GM12878 (cell line): ENCODE measurements at regions not wholly inside any gene's neighbourhood (a gene's known extent, or its start where the extent isn't known, plus 50 kb on each side); places are given as distances from the start of the nearest gene placed in this dataset.

Experiments used
- ATAC-seq: fragments of 200-7000 bp; cut with Tn5 transposase; 3 replicates; pipeline ENCODE4 v1.9.1; 2020; ENCODE audit warnings: mild to moderate bottlenecking, moderate library complexity
- BruUV-seq: library from RNA; stranded (reverse); fragments of 400-500 nt; replicated peaks from 2 replicates; lab custom pipeline; 2021; lab: Mats Ljungman, UMichigan
- CTCF ChIA-PET: fragments of 300-600 bp; sonication (Branson Sonifier 250); formaldehyde crosslinking; extraction: SDS; loops from one replicate; lab custom pipeline; 2021; ENCODE audit warnings: inconsistent platforms; lab: Yijun Ruan, JAX
- POLR2A ChIA-PET: fragments of 350-600 bp; formaldehyde crosslinking; extraction: SDS; loops from one replicate; lab custom pipeline; 2021; ENCODE audit warnings: inconsistent platforms; lab: Charles Lee
- RAD21 ChIA-PET: fragments of 300-600 bp; sonication (Branson Sonifier 250); formaldehyde crosslinking; loops from one replicate; lab custom pipeline; 2023; ENCODE audit warnings: antibody characterized with exemption; ENCODE audit not compliant: unreplicated experiment; lab: Charles Lee
- SMC1A ChIA-PET: fragments of 300-600 bp; sonication (Branson Sonifier 250); formaldehyde crosslinking; loops from one replicate; lab custom pipeline; 2023; ENCODE audit not compliant: unreplicated experiment, uncharacterized antibody; lab: Charles Lee
- DNase-seq: peaks from one replicate; pipeline ENCODE4 v3.0.0-alpha.2; 2011; ENCODE audit warnings: low read depth, low spot score
- FAIRE-seq: peaks from 3 replicates; lab custom pipeline; 2011; peaks lifted over from hg19 to GRCh38; lab: Jason Lieb, UNC
- H2AFZ ChIP-seq: 2 replicates; pipeline ENCODE4 v1.6.0; 2011; ENCODE audit warnings: low read depth, low read length, control low read depth; ENCODE audit not compliant: control insufficient read depth
- H3K27ac ChIP-seq: 2 replicates; pipeline ENCODE4 v1.5.1; 2011; ENCODE audit warnings: control low read depth; ENCODE audit not compliant: control insufficient read depth, insufficient read depth
- H3K27me3 ChIP-seq, 2 experiments: replicated peaks in 1 of 2; 2 replicates each; pipeline versions ENCODE4 v1.6.0 to v1.6.1; 2011; ENCODE audit warnings: low read length in 1 of 2; ENCODE audit not compliant: control insufficient read depth in 2 of 2, insufficient read depth in 2 of 2
- H3K36me3 ChIP-seq, 2 experiments: 2 replicates each; pipeline ENCODE4 v1.5.1; 2011; ENCODE audit warnings: low read length in 1 of 2; ENCODE audit not compliant: control insufficient read depth in 2 of 2, insufficient read depth in 2 of 2
- H3K4me1 ChIP-seq: 2 replicates; pipeline ENCODE4 v1.6.1; 2011; ENCODE audit warnings: mild to moderate bottlenecking, low read length, moderate library complexity, mixed read lengths; ENCODE audit not compliant: control insufficient read depth, insufficient read depth
- H3K4me2 ChIP-seq: 2 replicates; pipeline ENCODE4 v1.6.0; 2011; ENCODE audit warnings: control low read depth; ENCODE audit not compliant: control insufficient read depth, insufficient read depth
- H3K4me3 ChIP-seq: fragments of 200-600 bp; sonication (generic); 2 replicates; pipeline ENCODE4 v1.5.1; 2016
- H3K79me2 ChIP-seq: 2 replicates; pipeline ENCODE4 v1.6.0; 2011; ENCODE audit warnings: low read length; ENCODE audit not compliant: control insufficient read depth, insufficient read depth
- H3K9ac ChIP-seq: 2 replicates; pipeline ENCODE4 v1.8.0; 2011; ENCODE audit warnings: low read length, control low read depth, mixed read lengths; ENCODE audit not compliant: control insufficient read depth, insufficient read depth
- H3K9me3 ChIP-seq: replicated peaks from 3 replicates; pipeline ENCODE4 v1.5.1; 2011; ENCODE audit warnings: mild to moderate bottlenecking, low read length; ENCODE audit not compliant: control insufficient read depth, insufficient read depth
- H4K20me1 ChIP-seq: 2 replicates; pipeline ENCODE4 v1.6.0; 2011; ENCODE audit not compliant: control insufficient read depth, insufficient read depth
- ATF7 ChIP-seq: fragments of 450-650 bp; IDR thresholded peaks from 2 replicates; pipeline ENCODE4 v1.6.1; 2016; ENCODE audit warnings: low read depth, mild to moderate bottlenecking
- BHLHE40 ChIP-seq, 2 experiments: fragments of 450-650 bp in 1 of 2; IDR thresholded peaks; 2 replicates each; pipeline ENCODE4 v1.6.1; 2011 to 2017; ENCODE audit warnings: low read depth in 2 of 2, borderline replicate concordance in 1 of 2, improper control_type of control experiment in 1 of 2, low read length in 1 of 2, mild to moderate bottlenecking in 1 of 2
- DPF2 ChIP-seq: fragments of 450-650 bp; IDR thresholded peaks from 2 replicates; pipeline ENCODE4 v1.6.1; 2017; ENCODE audit warnings: mild to moderate bottlenecking
- GATAD2B ChIP-seq: fragments of 450-650 bp; conservative IDR thresholded peaks from 2 replicates; pipeline ENCODE4 v1.6.1; 2017; ENCODE audit warnings: low read depth, mild to moderate bottlenecking, moderate library complexity
- IKZF1 ChIP-seq: fragments of 450-650 bp; conservative IDR thresholded peaks from 2 replicates; pipeline ENCODE4 v1.6.1; 2017; ENCODE audit warnings: antibody characterized with exemption, mild to moderate bottlenecking
- IKZF2 ChIP-seq, 2 experiments: fragments of 450-650 bp; IDR thresholded peaks; 2 replicates each; pipeline ENCODE4 v1.6.1; 2017; ENCODE audit warnings: mild to moderate bottlenecking in 2 of 2, moderate library complexity in 2 of 2
- MEF2B ChIP-seq: fragments of 450-650 bp; IDR thresholded peaks from 2 replicates; pipeline ENCODE4 v1.6.1; 2018; ENCODE audit warnings: mild to moderate bottlenecking, moderate library complexity; ENCODE audit not compliant: partially characterized antibody, poor library complexity, severe bottlenecking
- MTA2 ChIP-seq: fragments of 450-650 bp; IDR thresholded peaks from 2 replicates; pipeline ENCODE4 v1.6.1; 2016; ENCODE audit warnings: low read depth, mild to moderate bottlenecking, moderate library complexity
- MXI1 ChIP-seq: fragments of 150-350 bp; IDR thresholded peaks from 2 replicates; pipeline ENCODE4 v1.6.1; 2011; ENCODE audit warnings: low read depth, mild to moderate bottlenecking, inconsistent platforms, low read length, improper control_type of control experiment
- NBN ChIP-seq: fragments of 450-650 bp; IDR thresholded peaks from 2 replicates; pipeline ENCODE4 v1.6.1; 2016
- NR2F1 ChIP-seq: fragments of 450-650 bp; conservative IDR thresholded peaks from 2 replicates; pipeline ENCODE4 v1.6.1; 2017; ENCODE audit warnings: mild to moderate bottlenecking
- POLR2AphosphoS2 ChIP-seq: IDR thresholded peaks from 2 replicates; pipeline ENCODE4 v1.6.1; 2011; ENCODE audit warnings: low read depth, mild to moderate bottlenecking, low read length, improper control_type of control experiment, moderate library complexity
- RAD51 ChIP-seq: fragments of 450-650 bp; IDR thresholded peaks from 2 replicates; pipeline ENCODE4 v1.6.1; 2016; ENCODE audit warnings: moderate library complexity, mild to moderate bottlenecking, inconsistent platforms
- SPI1 ChIP-seq: IDR thresholded peaks from 2 replicates; pipeline ENCODE4 v1.6.1; 2011; ENCODE audit warnings: low read depth, mild to moderate bottlenecking, low read length, moderate library complexity, borderline replicate concordance; ENCODE audit not compliant: insufficient read depth
- TARDBP ChIP-seq: IDR thresholded peaks from 2 replicates; pipeline ENCODE4 v1.6.1; 2016; ENCODE audit warnings: borderline replicate concordance
- WGBS: methylation state at CpG from one replicate; pipeline ENCODE4 v1.1.6; 2016; ENCODE audit warnings: low lambda C conversion rate; ENCODE audit not compliant: insufficient replicate concordance, insufficient coverage; ENCODE audit errors: missing lambda C conversion rate; 5-methylcytosine and 5-hydroxymethylcytosine counted together
- in situ Hi-C: fragments of 300-500 bp; cut with MboI; formaldehyde crosslinking; loops from 9 replicates; pipeline ENCODE4 v1.14.3; 2018; ENCODE audit warnings: mixed read lengths
- intact Hi-C: fragments of 100-400 bp; cut with micrococcal nuclease; formaldehyde crosslinking; loops from one replicate; pipeline ENCODE4 v1.14.2; 2022; ENCODE audit not compliant: unreplicated experiment
- TF ChIP-seq, protein P1 (sequence below): fragments of 450-650 bp; IDR thresholded peaks from 2 replicates; pipeline ENCODE4 v1.6.1; 2017; ENCODE audit warnings: mild to moderate bottlenecking, moderate library complexity
- TF ChIP-seq, protein P2 (sequence below): IDR thresholded peaks from 2 replicates; pipeline ENCODE4 v1.6.1; 2011; ENCODE audit warnings: mild to moderate bottlenecking, low read depth, low read length, moderate library complexity; ENCODE audit not compliant: insufficient replicate concordance
- TF ChIP-seq, protein P3 (sequence below): fragments of 450-650 bp; IDR thresholded peaks from 2 replicates; pipeline ENCODE4 v1.6.1; 2017; ENCODE audit warnings: low read depth, mild to moderate bottlenecking, moderate library complexity

DNA sequence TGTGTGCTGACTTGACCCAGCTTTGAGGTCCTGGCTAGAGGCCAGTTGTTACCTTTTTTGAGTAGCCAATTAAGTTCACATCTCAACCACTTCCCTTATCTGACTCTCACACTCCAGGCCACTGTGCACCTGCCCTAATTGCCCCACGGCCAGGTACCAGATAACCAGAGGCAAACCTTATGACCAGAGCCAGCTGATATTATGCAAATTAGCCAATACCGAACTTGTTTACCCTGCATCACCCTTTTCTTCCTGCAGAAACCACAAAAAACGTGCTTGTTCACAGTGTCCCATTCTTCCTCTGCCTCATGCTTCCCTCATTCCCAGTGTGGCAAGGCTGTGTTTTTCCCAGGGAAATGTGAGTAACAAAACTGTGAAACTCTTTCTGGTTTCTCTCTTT lies 89.3 kb downstream of the HTR1B start:
- intact Hi-C loops = no loop called here
- 17% methylated on average over 3 of the region's 3 CpGs for WGBS

More for the DNA sequence above, 89.3 kb downstream of the HTR1B start:
- Histone ChIP-seq H3K36me3 (no peaks in the 10 kb centered on the region), H3K4me3 (no peak overlapping the region), H3K4me2 (no peak overlapping the region), H4K20me1 (no peaks in the 10 kb centered on the region), H2AFZ (no peak overlapping the region), H3K27ac (no peak overlapping the region), H3K79me2 (no peaks in the 10 kb centered on the region), H3K9me3 (no peaks in the 10 kb centered on the region), H3K27me3 (no peaks in the 10 kb centered on the region), H3K4me1 (no peaks in the 10 kb centered on the region), H3K9ac (no peak overlapping the region)
- in situ Hi-C loops = no loop called here
- TF ChIP-seq POLR2AphosphoS2 = no peak
- no peak for TF ChIP-seq TARDBP
- TF ChIP-seq IKZF1 = peak; percentile 59
- peak; percentile 61; the same call in 1 of the 2 replicates for TF ChIP-seq DPF2
- 0 out of 2 replicates have a peak, but pooled peaks have one; percentile 24 for TF ChIP-seq RAD51
- 0 out of 2 replicates have a peak, but pooled peaks have one; percentile 21 for TF ChIP-seq ATF7
- peak; percentile 33; the same call in 1 of the 2 replicates for TF ChIP-seq NR2F1
- no peak for TF ChIP-seq MEF2B
- TF ChIP-seq MXI1 = no peak
- 0 out of 2 replicates have a peak, but pooled peaks have one; percentile 35 for TF ChIP-seq NBN
- TF ChIP-seq, protein P1, sequence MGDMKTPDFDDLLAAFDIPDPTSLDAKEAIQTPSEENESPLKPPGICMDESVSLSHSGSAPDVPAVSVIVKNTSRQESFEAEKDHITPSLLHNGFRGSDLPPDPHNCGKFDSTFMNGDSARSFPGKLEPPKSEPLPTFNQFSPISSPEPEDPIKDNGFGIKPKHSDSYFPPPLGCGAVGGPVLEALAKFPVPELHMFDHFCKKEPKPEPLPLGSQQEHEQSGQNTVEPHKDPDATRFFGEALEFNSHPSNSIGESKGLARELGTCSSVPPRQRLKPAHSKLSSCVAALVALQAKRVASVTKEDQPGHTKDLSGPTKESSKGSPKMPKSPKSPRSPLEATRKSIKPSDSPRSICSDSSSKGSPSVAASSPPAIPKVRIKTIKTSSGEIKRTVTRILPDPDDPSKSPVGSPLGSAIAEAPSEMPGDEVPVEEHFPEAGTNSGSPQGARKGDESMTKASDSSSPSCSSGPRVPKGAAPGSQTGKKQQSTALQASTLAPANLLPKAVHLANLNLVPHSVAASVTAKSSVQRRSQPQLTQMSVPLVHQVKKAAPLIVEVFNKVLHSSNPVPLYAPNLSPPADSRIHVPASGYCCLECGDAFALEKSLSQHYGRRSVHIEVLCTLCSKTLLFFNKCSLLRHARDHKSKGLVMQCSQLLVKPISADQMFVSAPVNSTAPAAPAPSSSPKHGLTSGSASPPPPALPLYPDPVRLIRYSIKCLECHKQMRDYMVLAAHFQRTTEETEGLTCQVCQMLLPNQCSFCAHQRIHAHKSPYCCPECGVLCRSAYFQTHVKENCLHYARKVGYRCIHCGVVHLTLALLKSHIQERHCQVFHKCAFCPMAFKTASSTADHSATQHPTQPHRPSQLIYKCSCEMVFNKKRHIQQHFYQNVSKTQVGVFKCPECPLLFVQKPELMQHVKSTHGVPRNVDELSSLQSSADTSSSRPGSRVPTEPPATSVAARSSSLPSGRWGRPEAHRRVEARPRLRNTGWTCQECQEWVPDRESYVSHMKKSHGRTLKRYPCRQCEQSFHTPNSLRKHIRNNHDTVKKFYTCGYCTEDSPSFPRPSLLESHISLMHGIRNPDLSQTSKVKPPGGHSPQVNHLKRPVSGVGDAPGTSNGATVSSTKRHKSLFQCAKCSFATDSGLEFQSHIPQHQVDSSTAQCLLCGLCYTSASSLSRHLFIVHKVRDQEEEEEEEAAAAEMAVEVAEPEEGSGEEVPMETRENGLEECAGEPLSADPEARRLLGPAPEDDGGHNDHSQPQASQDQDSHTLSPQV = no peak
- TF ChIP-seq, protein P2, sequence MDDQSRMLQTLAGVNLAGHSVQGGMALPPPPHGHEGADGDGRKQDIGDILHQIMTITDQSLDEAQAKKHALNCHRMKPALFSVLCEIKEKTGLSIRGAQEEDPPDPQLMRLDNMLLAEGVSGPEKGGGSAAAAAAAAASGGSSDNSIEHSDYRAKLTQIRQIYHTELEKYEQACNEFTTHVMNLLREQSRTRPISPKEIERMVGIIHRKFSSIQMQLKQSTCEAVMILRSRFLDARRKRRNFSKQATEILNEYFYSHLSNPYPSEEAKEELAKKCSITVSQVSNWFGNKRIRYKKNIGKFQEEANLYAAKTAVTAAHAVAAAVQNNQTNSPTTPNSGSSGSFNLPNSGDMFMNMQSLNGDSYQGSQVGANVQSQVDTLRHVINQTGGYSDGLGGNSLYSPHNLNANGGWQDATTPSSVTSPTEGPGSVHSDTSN = no peak
- peak; percentile 39; the same call in 1 of the 2 replicates for TF ChIP-seq SPI1
- TF ChIP-seq, protein P3, sequence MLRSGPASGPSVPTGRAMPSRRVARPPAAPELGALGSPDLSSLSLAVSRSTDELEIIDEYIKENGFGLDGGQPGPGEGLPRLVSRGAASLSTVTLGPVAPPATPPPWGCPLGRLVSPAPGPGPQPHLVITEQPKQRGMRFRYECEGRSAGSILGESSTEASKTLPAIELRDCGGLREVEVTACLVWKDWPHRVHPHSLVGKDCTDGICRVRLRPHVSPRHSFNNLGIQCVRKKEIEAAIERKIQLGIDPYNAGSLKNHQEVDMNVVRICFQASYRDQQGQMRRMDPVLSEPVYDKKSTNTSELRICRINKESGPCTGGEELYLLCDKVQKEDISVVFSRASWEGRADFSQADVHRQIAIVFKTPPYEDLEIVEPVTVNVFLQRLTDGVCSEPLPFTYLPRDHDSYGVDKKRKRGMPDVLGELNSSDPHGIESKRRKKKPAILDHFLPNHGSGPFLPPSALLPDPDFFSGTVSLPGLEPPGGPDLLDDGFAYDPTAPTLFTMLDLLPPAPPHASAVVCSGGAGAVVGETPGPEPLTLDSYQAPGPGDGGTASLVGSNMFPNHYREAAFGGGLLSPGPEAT = peak; percentile 43; the same call in 1 of the 2 replicates
- peak; percentile 37; the same call in 1 of the 2 replicates for TF ChIP-seq GATAD2B
- TF ChIP-seq IKZF2 (IDR thresholded peaks at IDR 0.05) = peak; percentile 52 to 62; a peak in 2 of 4 replicates
- peak; percentile 87 for TF ChIP-seq MTA2
- TF ChIP-seq BHLHE40 (IDR thresholded peaks at IDR 0.05; ENCODE audit: borderline replicate concordance in 1 of 2, low read depth in 2 of 2, low read length in 1 of 2) = peak; percentile 46 to 84; a peak in 3 of 4 replicates
- BruUV-seq = no TSS peak
- ChIA-PET SMC1A (interaction anchor here (0.6 to 2.6 kb wide), 6 partner anchors 10 to 78 kb away, joined by 3 to 9 read pairs (median 6); no protein-coding TSS in a partner anchor), CTCF (interaction anchor here (1.5 kb wide), 1 partner anchor 246 kb away, joined by 3 read pairs; no protein-coding TSS in a partner anchor), POLR2A (interaction anchor here (1.1 kb wide), 1 partner anchor 9 kb away, joined by 3 read pairs; no protein-coding TSS in a partner anchor), RAD21 (interaction anchor here (2.3 kb wide), 1 partner anchor 43 kb away, joined by 6 read pairs; no protein-coding TSS in a partner anchor)
- DNase-seq (no peak), ATAC-seq (peak; percentile 73), FAIRE-seq (no peak)
